ENCODE measurements at regions not wholly inside any gene's neighbourhood (a gene's known extent, or its start where the extent isn't known, plus 50 kb on each side); places are given as distances from the start of the nearest gene placed in this dataset.
"Not testable (repeated sequence)": the region's sequence is repeated elsewhere in the genome, so short reads cannot be mapped to it uniquely, and the experiment has no call there.

DNA sequence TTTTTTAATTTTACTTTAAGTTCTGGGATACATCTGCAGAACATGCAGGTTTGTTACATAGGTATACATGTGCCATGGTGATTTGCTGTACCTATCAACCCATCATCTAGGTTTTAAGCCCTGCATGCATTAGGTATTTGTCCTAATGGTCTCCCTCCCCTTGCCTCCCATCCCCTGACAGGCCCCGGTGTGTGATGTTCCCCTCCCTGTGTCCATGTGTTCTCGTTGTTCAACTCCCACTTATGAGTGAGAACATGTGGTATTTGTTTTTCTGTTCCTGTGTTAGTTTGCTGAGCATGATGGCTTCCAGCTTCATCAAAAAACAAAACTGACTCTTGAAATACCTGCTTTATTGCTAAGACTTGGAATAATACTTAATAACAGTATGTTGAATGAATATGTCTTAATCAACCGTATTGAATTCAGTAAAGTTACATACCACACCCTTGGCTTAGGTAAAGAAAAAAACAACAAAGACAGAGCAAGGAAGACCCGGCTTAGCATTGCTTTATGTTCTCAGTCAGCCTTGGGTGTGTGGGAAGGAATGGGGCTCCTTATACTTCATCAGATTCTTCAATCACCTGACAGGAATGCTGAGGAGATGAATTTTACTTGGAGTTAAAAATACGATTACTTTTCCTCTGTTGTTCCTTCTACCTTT is 141.3 kb downstream of the TMEM200A start:
- TF ChIP-seq, protein P1, sequence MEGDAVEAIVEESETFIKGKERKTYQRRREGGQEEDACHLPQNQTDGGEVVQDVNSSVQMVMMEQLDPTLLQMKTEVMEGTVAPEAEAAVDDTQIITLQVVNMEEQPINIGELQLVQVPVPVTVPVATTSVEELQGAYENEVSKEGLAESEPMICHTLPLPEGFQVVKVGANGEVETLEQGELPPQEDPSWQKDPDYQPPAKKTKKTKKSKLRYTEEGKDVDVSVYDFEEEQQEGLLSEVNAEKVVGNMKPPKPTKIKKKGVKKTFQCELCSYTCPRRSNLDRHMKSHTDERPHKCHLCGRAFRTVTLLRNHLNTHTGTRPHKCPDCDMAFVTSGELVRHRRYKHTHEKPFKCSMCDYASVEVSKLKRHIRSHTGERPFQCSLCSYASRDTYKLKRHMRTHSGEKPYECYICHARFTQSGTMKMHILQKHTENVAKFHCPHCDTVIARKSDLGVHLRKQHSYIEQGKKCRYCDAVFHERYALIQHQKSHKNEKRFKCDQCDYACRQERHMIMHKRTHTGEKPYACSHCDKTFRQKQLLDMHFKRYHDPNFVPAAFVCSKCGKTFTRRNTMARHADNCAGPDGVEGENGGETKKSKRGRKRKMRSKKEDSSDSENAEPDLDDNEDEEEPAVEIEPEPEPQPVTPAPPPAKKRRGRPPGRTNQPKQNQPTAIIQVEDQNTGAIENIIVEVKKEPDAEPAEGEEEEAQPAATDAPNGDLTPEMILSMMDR (IDR thresholded peaks at IDR 0.05; ENCODE audit: poor library complexity) = not testable (repeated sequence)
- not testable (repeated sequence) for TF ChIP-seq EZH2 (IDR thresholded peaks at IDR 0.05; ENCODE audit: borderline replicate concordance); EZH2phosphoT487 (IDR thresholded peaks at IDR 0.05; ENCODE audit: low read depth, severe bottlenecking, unreplicated experiment)
